ENCODE measurements at regions not wholly inside any gene's neighbourhood (a gene's known extent, or its start where the extent isn't known, plus 50 kb on each side); places are given as distances from the start of the nearest gene placed in this dataset.

DNA sequence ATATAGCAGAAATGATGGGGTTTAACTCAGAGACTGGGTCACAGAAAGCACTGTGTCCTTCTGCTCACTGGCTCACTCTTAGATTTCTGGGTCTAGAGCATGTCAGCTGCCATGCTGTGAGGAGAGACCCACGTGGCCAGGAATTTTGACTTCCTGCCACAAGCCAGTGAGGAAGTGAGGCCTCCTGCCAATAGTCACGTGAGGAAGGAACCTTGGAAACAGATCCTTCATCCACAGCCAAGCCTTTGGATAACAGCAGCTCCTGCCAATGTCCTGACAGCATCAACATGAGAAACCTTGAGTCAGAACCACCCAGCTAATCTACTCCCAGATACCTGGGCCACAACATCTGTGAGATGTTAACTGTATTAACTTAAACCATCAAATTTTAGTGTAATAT is 114.5 kb upstream of the PLPPR5 start:
- 49% methylated on average over 2 of the region's 2 CpGs for WGBS
- H3K79me1 ChIP-seq (replicated peaks; ENCODE audit: low read length, poor library complexity, severe bottlenecking) = no peaks in the 10 kb centered on the region

DNA sequence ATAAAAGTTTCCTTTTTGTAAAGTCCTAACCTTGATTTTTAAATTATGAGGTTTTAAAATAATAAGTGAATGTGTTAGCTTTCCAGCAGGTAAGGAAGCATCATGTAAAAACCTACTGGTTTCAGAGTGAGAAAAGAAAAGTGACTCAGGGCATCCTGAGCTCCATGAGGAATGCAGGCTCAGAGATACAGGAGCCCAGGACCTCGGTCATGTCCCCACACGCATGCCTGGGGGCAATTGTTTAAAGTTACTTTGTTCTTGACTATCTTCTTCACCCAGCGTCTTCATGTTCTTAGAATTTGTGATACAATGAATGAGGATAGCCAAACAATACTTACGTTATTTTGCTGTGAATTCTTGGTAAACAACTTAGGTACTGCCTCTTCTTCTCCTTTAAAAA is 117.4 kb upstream of the PLPPR5 start:
- DNase-seq = no peak
- H3K4me3 ChIP-seq (ENCODE audit: insufficient read depth in 1 of 2, low read depth in 1 of 2, low read length in 2 of 2) = no peak overlapping the region
- no peaks in the 10 kb centered on the region for H3K4me1 ChIP-seq (ENCODE audit: control insufficient read depth, insufficient read depth, low read depth, low read length)
- H2BK5ac ChIP-seq (ENCODE audit: low read depth, low read length, poor library complexity, severe bottlenecking) = no peak overlapping the region
- no peak overlapping the region for H4K8ac ChIP-seq (ENCODE audit: low read length)
- no peaks in the 10 kb centered on the region for H3K27me3 ChIP-seq (ENCODE audit: control insufficient read depth in 1 of 2, insufficient read depth in 1 of 2, low read length in 2 of 2)
- no peak overlapping the region for H2BK15ac ChIP-seq (ENCODE audit: low read depth, poor library complexity, severe bottlenecking)
- no peak overlapping the region for H2AK5ac ChIP-seq (ENCODE audit: low read length, severe bottlenecking)
- WGBS = 100% methylated on average over 2 of the region's 4 CpGs
- no peak overlapping the region for H3K14ac ChIP-seq (ENCODE audit: low read length in 2 of 2)
- H3K9ac ChIP-seq (ENCODE audit: low read length) = no peak overlapping the region
- no peak overlapping the region for H2BK12ac ChIP-seq (ENCODE audit: low read length in 2 of 2)
- no peak overlapping the region for H3K23ac ChIP-seq (ENCODE audit: low read length in 2 of 2)
- no peak overlapping the region for H3K27ac ChIP-seq (ENCODE audit: low read length, poor library complexity, severe bottlenecking)
- H3K4ac ChIP-seq (ENCODE audit: low read depth in 1 of 2, low read length in 2 of 2) = no peak overlapping the region
- no peak overlapping the region for H3K18ac ChIP-seq (ENCODE audit: low read depth in 1 of 2, low read length in 2 of 2)
- no peaks in the 10 kb centered on the region for H3K36me3 ChIP-seq (ENCODE audit: control insufficient read depth in 1 of 2, insufficient read depth in 2 of 2, low read depth in 1 of 2, low read length in 2 of 2)
- no peak overlapping the region for H2AFZ ChIP-seq (ENCODE audit: low read depth, low read length)
- H4K91ac ChIP-seq (ENCODE audit: low read length) = no peak overlapping the region
- H3K9me3 ChIP-seq (ENCODE audit: control insufficient read depth, low read length) = peaks cover 4% of the 10 kb centered on the region
- no peak overlapping the region for H3K4me2 ChIP-seq (ENCODE audit: low read length, poor library complexity, severe bottlenecking)
- no peaks in the 10 kb centered on the region for H3K79me1 ChIP-seq (replicated peaks; ENCODE audit: low read length, poor library complexity, severe bottlenecking)
- H2BK120ac ChIP-seq (ENCODE audit: low read depth, low read length) = no peak overlapping the region

More for the DNA sequence above, 114.5 kb upstream of the PLPPR5 start:
- DNase-seq = no peak
- Histone ChIP-seq H2BK5ac (ENCODE audit: low read depth, low read length, poor library complexity, severe bottlenecking) (no peak overlapping the region), H3K27ac (ENCODE audit: low read length, poor library complexity, severe bottlenecking) (no peak overlapping the region), H3K27me3 (ENCODE audit: control insufficient read depth in 1 of 2, insufficient read depth in 1 of 2, low read length in 2 of 2) (peaks cover 0 to 4% of the 10 kb centered on the region in 2 experiments), H3K23ac (ENCODE audit: low read length in 2 of 2) (no peak overlapping the region), H3K4me2 (ENCODE audit: low read length, poor library complexity, severe bottlenecking) (no peak overlapping the region), H3K9ac (ENCODE audit: low read length) (no peak overlapping the region), H2BK12ac (ENCODE audit: low read length in 2 of 2) (no peak overlapping the region), H2AK5ac (ENCODE audit: low read length, severe bottlenecking) (no peak overlapping the region), H4K8ac (ENCODE audit: low read length) (no peak overlapping the region), H3K4ac (ENCODE audit: low read depth in 1 of 2, low read length in 2 of 2) (no peak overlapping the region), H3K4me1 (ENCODE audit: control insufficient read depth, insufficient read depth, low read depth, low read length) (no peaks in the 10 kb centered on the region), H2AFZ (ENCODE audit: low read depth, low read length) (no peak overlapping the region), H3K9me3 (ENCODE audit: control insufficient read depth, low read length) (no peaks in the 10 kb centered on the region), H3K36me3 (ENCODE audit: control insufficient read depth in 1 of 2, insufficient read depth in 2 of 2, low read depth in 1 of 2, low read length in 2 of 2) (no peaks in the 10 kb centered on the region), H2BK15ac (ENCODE audit: low read depth, poor library complexity, severe bottlenecking) (no peak overlapping the region), H3K18ac (ENCODE audit: low read depth in 1 of 2, low read length in 2 of 2) (no peak overlapping the region), H4K91ac (ENCODE audit: low read length) (no peak overlapping the region), H3K4me3 (ENCODE audit: insufficient read depth in 1 of 2, low read depth in 1 of 2, low read length in 2 of 2) (no peak overlapping the region), H2BK120ac (ENCODE audit: low read depth, low read length) (no peak overlapping the region), H3K14ac (ENCODE audit: low read length in 2 of 2) (no peak overlapping the region)

DNA sequence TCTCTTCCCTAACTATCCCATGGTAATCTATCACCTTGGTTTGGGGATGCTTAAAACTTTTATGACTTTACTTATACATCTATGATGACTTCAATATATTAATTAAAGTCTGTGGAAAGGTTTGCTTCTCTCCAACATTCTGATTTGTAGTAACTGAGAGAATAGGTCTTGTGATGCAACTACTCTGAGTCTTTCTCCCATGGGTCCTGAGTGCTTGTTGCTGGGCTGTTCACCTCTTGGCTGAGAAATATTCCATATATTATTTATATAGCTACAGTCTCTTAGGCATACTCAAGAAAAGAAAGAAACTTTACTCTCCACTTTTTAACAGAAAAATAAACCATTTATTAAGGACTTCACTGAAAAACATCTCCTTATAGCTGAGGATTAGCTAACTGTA is 119.3 kb upstream of the PLPPR5 start:
- H3K4me3 ChIP-seq (ENCODE audit: insufficient read depth in 1 of 2, low read depth in 1 of 2, low read length in 2 of 2) = no peak overlapping the region
- peaks cover 4% of the 10 kb centered on the region for H3K9me3 ChIP-seq (ENCODE audit: control insufficient read depth, low read length)
- no peak overlapping the region for H2BK120ac ChIP-seq (ENCODE audit: low read depth, low read length)
- H3K27ac ChIP-seq (ENCODE audit: low read length, poor library complexity, severe bottlenecking) = no peak overlapping the region
- H4K8ac ChIP-seq (ENCODE audit: low read length) = no peak overlapping the region
- H2AK5ac ChIP-seq (ENCODE audit: low read length, severe bottlenecking) = no peak overlapping the region
- H3K9ac ChIP-seq (ENCODE audit: low read length) = no peak overlapping the region
- no peak overlapping the region for H3K14ac ChIP-seq (ENCODE audit: low read length in 2 of 2)
- H2BK12ac ChIP-seq (ENCODE audit: low read length in 2 of 2) = no peak overlapping the region
- no peak overlapping the region for H3K4ac ChIP-seq (ENCODE audit: low read depth in 1 of 2, low read length in 2 of 2)
- no peak overlapping the region for H3K23ac ChIP-seq (ENCODE audit: low read length in 2 of 2)
- no peaks in the 10 kb centered on the region for H3K27me3 ChIP-seq (ENCODE audit: control insufficient read depth in 1 of 2, insufficient read depth in 1 of 2, low read length in 2 of 2)
- no peaks in the 10 kb centered on the region for H3K36me3 ChIP-seq (ENCODE audit: control insufficient read depth in 1 of 2, insufficient read depth in 2 of 2, low read depth in 1 of 2, low read length in 2 of 2)
- no peak overlapping the region for H2BK5ac ChIP-seq (ENCODE audit: low read depth, low read length, poor library complexity, severe bottlenecking)
- no peaks in the 10 kb centered on the region for H3K4me1 ChIP-seq (ENCODE audit: control insufficient read depth, insufficient read depth, low read depth, low read length)
- no peak overlapping the region for H3K18ac ChIP-seq (ENCODE audit: low read depth in 1 of 2, low read length in 2 of 2)
- H3K4me2 ChIP-seq (ENCODE audit: low read length, poor library complexity, severe bottlenecking) = no peak overlapping the region
- no peaks in the 10 kb centered on the region for H3K79me1 ChIP-seq (replicated peaks; ENCODE audit: low read length, poor library complexity, severe bottlenecking)
- H2BK15ac ChIP-seq (ENCODE audit: low read depth, poor library complexity, severe bottlenecking) = no peak overlapping the region
- H2AFZ ChIP-seq (ENCODE audit: low read depth, low read length) = no peak overlapping the region
- no peak overlapping the region for H4K91ac ChIP-seq (ENCODE audit: low read length)
- DNase-seq = no peak

DNA sequence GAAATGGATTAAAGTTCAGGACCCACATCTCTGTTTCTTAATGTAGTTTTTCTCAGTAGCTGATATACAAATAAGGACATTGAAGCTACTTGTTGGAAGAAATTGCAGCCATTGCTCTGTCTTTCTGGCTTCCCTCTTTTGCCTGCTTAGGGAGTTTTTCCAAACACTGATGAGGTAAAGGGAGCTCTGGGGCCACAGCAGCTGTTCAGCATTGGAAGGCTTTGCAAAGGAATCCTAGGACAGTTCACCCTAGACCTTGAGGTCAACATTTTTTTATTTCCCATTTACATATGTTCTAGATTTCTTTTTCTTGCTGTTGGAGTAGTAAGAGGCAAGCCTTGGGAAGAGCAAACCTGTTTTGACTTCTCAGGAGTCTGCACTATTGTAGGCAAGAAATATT is 126.9 kb upstream of the PLPPR5 start:
- H3K36me3 ChIP-seq (ENCODE audit: control insufficient read depth in 1 of 2, insufficient read depth in 2 of 2, low read depth in 1 of 2, low read length in 2 of 2) = no peaks in the 10 kb centered on the region
- no peak overlapping the region for H2BK5ac ChIP-seq (ENCODE audit: low read depth, low read length, poor library complexity, severe bottlenecking)
- H3K9ac ChIP-seq (ENCODE audit: low read length) = no peak overlapping the region
- no peak overlapping the region for H2AK5ac ChIP-seq (ENCODE audit: low read length, severe bottlenecking)
- no peak overlapping the region for H2BK12ac ChIP-seq (ENCODE audit: low read length in 2 of 2)
- H3K9me3 ChIP-seq (ENCODE audit: control insufficient read depth, low read length) = no peaks in the 10 kb centered on the region
- H4K91ac ChIP-seq (ENCODE audit: low read length) = no peak overlapping the region
- H3K18ac ChIP-seq (ENCODE audit: low read depth in 1 of 2, low read length in 2 of 2) = no peak overlapping the region
- H3K4me3 ChIP-seq (ENCODE audit: insufficient read depth in 1 of 2, low read depth in 1 of 2, low read length in 2 of 2) = no peak overlapping the region
- no peaks in the 10 kb centered on the region for H3K4me1 ChIP-seq (ENCODE audit: control insufficient read depth, insufficient read depth, low read depth, low read length)
- DNase-seq = no peak
- no peak overlapping the region for H3K4ac ChIP-seq (ENCODE audit: low read depth in 1 of 2, low read length in 2 of 2)
- no peaks in the 10 kb centered on the region for H3K27me3 ChIP-seq (ENCODE audit: control insufficient read depth in 1 of 2, insufficient read depth in 1 of 2, low read length in 2 of 2)
- H2BK15ac ChIP-seq (ENCODE audit: low read depth, poor library complexity, severe bottlenecking) = no peak overlapping the region
- H3K14ac ChIP-seq (ENCODE audit: low read length in 2 of 2) = no peak overlapping the region
- H2BK120ac ChIP-seq (ENCODE audit: low read depth, low read length) = no peak overlapping the region
- no peak overlapping the region for H2AFZ ChIP-seq (ENCODE audit: low read depth, low read length)
- H3K27ac ChIP-seq (ENCODE audit: low read length, poor library complexity, severe bottlenecking) = no peak overlapping the region
- no peak overlapping the region for H3K4me2 ChIP-seq (ENCODE audit: low read length, poor library complexity, severe bottlenecking)
- H3K79me1 ChIP-seq (replicated peaks; ENCODE audit: low read length, poor library complexity, severe bottlenecking) = no peaks in the 10 kb centered on the region
- no peak overlapping the region for H4K8ac ChIP-seq (ENCODE audit: low read length)
- no peak overlapping the region for H3K23ac ChIP-seq (ENCODE audit: low read length in 2 of 2)
